SU-DHL-6 (cell line): ENCODE measurements at regions not wholly inside any gene's neighbourhood (a gene's known extent, or its start where the extent isn't known, plus 50 kb on each side); places are given as distances from the start of the nearest gene placed in this dataset.

Experiments used
- CTCF ChIP-seq: fragments of 200-600 bp; sonication (generic); IDR thresholded peaks from one replicate; pipeline ENCODE4 v1.5.1; 2017; ENCODE audit warnings: antibody characterized with exemption, mild to moderate bottlenecking, low read length, moderate library complexity; ENCODE audit not compliant: insufficient read depth, poor library complexity, severe bottlenecking
- EZH2phosphoT487 ChIP-seq: fragments of 200-600 bp; sonication (generic), shearing (Covaris generic); conservative IDR thresholded peaks from 2 replicates; pipeline ENCODE4 v1.6.1; 2018; ENCODE audit warnings: mild to moderate bottlenecking, antibody characterized with exemption, low read length, moderate library complexity, mixed read lengths

- TF ChIP-seq CTCF (no peak), EZH2phosphoT487 (no peak)
These were observed 140.6 kb upstream of the PRICKLE2 start for GRCh38 chr3:64365877-64366276.
